ENCODE measurements at regions not wholly inside any gene's neighbourhood (a gene's known extent, or its start where the extent isn't known, plus 50 kb on each side); places are given as distances from the start of the nearest gene placed in this dataset.

DNA sequence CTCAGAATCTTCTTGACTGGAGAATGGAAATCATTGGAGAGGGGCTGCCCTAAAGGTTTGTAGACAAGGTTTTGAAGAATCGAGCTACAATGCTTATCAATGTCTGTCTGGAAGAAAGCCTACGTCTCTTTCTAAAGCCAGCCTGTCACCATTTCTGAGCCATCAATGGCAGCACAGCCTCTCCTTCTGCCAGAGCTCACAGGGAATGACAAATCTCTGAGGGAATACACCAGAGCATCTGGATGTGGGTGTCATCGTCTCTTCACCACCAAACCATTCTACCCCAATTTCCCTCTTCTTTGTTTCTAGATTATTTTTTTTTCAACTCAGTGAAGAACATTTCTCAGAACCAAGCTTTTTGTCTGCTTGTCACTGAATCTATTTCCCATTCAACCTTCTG is 349.7 kb downstream of the EMP1 start:
- TF ChIP-seq, protein P1, sequence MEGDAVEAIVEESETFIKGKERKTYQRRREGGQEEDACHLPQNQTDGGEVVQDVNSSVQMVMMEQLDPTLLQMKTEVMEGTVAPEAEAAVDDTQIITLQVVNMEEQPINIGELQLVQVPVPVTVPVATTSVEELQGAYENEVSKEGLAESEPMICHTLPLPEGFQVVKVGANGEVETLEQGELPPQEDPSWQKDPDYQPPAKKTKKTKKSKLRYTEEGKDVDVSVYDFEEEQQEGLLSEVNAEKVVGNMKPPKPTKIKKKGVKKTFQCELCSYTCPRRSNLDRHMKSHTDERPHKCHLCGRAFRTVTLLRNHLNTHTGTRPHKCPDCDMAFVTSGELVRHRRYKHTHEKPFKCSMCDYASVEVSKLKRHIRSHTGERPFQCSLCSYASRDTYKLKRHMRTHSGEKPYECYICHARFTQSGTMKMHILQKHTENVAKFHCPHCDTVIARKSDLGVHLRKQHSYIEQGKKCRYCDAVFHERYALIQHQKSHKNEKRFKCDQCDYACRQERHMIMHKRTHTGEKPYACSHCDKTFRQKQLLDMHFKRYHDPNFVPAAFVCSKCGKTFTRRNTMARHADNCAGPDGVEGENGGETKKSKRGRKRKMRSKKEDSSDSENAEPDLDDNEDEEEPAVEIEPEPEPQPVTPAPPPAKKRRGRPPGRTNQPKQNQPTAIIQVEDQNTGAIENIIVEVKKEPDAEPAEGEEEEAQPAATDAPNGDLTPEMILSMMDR (conservative IDR thresholded peaks at IDR 0.05; ENCODE audit: low read depth, low read length), result no peak
- TF ChIP-seq EZH2 (IDR thresholded peaks at IDR 0.05; ENCODE audit: low read length, unreplicated experiment) (no peak), EZH2phosphoT487 (IDR thresholded peaks at IDR 0.05; ENCODE audit: borderline replicate concordance, low read length) (no peak)
